HG02763 (cell line): ENCODE measurements at regions not wholly inside any gene's neighbourhood (a gene's known extent, or its start where the extent isn't known, plus 50 kb on each side); places are given as distances from the start of the nearest gene placed in this dataset.
"Not testable (repeated sequence)": the region's sequence is repeated elsewhere in the genome, so short reads cannot be mapped to it uniquely, and the experiment has no call there.

Experiments used
- ATAC-seq: cut with Tn5 transposase; IDR thresholded peaks from one replicate; pipeline ENCODE4 v1.9.1; 2021; ENCODE audit warnings: mild to moderate bottlenecking, moderate library complexity; ENCODE audit not compliant: unreplicated experiment

DNA sequence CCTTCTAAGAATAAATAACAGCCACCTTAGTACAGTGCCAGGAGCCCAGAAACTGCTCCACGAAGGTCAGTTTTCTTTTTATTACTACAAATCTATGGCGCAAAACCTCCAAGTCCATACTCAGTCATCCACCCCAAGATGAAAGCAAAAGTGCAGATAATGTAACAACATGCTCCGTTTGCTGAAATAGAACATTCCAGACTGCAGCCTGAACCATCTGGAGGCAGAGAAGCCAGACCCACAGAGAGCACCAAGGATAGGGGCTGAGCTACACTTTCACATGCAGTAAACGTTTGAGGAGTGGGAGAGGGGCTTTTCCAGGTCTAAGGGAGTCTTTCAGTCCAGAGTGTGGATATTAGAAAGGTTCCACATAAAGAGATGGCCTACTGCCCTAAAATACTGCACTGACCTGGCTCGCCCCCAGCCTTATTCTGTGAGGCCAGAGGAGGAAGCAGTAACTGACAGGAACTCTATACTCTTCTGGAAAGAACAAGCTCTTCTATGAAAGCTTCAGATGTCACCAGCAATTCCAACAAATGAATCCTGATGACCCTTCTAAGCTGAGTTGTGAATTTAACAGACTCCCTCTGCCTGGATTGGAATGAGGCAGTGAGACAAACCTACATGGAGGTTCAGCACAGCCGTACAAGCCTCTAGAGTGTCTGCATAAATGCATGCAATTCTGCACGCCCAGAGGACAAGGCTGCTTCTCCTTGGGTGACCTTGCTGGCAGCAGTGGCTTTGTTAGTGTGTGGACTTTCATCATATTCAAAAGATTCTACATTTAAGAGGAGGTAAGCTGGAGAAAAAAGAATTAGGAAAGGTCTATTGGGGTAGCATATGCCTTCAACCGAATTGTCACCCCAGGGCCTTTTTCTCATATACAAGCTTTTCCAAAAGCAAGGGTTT is 153.9 kb upstream of the EGLN3 start:
- ATAC-seq = no peak

DNA sequence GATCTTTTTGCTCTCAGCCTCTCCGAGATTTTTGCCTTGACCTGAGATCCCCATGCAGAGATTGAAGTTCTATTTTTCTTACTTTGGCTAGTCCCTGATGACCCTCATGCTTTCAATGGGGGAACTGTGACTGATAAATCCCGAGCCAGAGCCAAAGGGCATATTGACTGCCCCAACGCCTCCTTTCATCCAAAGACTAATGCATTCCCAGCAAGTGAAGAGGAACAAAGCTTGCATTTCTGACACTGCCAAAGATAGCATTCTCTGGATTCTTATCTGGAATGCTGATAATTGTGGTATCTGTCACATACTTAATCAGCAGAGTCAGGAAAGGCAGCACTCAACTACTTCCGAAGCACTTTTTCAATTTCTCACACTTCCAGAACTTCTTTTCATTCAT is 152.3 kb upstream of the EGLN3 start:
- no peak for ATAC-seq

- ATAC-seq = no peak
These were observed 148.8 kb upstream of the EGLN3 start for GRCh38 chr14:34099635-34100034.

GRCh38 chr14:34098985-34099349 is 148.1 kb upstream of the EGLN3 start:
- ATAC-seq = no peak

DNA sequence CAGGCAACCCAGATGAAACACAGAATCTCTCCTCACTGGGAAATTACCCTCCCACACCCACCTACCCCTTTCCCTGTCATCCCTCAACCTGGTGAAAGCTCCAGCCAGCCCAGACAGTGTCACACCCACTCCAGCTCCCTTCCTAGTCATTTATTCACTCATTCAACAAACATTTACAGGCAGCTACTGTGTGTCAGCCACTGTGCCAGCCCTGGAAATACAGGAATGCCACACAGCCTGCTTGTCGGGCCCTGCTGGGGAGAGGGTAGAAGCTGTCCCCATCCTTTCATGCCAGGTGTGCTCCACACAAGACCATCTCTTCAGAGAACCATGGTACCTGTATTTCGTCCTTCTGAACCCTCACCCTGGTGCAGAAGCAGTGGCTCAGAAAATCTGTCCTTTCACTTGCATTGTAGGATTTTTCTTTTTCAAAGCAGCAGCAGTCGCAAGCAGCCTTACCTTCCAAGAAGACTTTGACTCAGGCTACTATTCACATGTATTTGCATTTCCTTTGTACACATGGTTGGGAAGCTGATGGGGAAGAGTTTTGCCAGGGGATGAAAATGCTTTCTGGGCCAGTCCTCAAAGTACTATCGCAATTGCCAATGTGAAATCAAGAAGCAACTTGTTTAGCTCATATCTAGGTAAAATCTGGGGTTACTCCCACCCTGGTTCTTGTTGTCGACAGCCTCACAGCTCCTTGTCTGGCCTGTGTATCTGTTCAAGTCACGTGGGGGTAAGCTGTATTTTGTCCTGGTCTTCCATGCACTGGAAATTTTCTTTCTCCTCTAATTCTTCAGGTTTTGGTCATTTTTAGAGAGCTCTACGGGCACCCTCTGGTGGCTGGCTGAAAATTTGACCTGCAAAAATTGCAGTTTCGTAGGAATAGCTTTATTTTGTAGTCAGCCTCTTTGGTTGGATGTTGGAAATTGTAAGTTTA is 147.4 kb upstream of the EGLN3 start:
- no peak for ATAC-seq

DNA sequence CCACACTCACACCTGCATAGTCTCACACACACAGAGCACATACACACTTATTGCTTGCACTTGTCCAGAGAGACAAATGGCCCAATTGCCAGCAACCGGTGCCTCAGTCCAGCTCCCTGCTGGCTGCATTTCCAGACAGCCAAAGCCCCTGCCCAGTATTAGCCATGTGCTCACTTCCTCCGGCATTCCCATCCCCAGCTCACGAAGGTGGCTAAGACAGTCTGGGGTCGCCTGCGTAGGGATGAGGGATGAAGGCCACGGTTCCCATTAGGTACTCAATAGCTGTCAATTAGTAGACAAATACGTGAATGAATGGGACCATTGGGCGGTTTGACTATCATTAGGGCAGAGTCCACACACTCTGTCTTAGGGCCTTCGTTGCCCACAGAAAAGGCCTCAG is 146.8 kb upstream of the EGLN3 start:
- ATAC-seq = no peak

DNA sequence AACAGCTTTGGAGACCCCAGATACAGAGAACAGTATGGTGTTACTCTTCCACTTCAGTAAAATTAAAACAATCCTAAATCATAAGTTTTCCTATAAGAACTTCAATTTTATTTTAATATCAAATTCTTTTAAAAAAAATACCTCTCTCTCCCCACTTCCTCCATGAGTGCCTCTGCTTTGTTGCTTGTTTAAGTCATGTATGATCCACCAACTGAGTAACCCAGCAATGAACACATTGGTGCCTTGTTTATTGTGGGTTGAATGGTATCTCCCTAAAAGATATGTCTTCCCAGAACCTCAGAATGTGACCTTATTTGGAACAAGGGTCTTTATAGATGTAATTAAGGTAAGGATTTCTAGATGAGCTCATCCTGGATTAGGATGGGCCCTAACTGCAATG is 143.5 kb upstream of the EGLN3 start:
- no peak for ATAC-seq

DNA sequence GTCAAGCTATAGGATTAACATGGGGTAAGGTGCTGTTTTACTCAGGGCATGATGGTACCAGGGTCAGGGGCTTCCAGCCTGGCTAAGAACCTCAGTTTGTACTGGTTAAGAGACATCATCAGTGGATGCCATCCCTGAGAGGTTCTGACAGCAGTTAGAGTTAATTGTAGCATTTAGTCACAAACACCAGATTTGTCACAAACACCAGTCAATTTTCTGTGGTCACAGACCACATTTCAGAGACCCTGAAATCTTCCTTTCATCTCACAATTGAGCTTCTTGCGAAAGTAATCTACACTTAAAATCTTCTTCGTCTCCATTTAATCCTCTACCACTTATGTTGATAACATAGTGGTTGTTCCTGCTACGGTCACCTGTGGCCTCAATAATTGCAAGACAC is 143.0 kb upstream of the EGLN3 start:
- no peak for ATAC-seq

DNA sequence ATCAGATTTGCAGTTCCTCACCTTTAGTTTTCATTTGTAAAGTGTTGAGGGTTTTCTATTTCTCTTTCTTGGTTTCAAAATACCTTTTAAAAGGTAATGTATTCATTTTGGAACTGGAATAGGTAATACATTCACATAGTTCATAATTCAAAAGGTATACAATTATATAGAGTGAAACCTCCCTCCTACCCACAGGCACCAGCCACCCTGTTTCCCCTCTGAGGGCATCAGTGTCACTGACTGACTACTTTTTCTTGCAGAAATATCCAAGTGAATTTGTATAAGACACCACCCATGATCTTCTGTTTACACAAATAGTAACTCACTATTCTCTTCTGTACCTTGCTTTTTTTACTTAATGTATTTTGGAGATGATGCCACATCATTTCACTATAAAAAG is 139.6 kb upstream of the EGLN3 start:
- ATAC-seq = no peak

DNA sequence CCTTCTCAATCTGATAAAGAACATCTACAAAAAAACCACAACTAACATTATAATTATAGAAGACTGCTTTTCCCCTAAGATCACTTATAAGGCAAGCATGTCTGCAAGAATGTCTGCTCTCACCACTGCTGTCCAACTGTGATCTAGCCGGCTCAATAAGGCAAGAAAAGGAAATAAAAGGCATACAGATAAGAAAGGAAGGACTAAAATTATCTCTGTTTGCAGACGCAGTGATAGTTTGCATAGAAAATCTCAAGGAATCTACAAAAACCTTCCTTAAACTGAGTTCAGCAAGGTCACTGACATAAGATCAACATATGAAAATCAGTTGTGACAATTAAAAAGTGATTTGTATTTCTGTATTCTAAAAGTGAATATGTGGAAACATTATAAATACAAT is 138.0 kb upstream of the EGLN3 start:
- no peak for ATAC-seq

GRCh38 chr14:34087571-34087970 is 136.7 kb upstream of the EGLN3 start:
- ATAC-seq = no peak

DNA sequence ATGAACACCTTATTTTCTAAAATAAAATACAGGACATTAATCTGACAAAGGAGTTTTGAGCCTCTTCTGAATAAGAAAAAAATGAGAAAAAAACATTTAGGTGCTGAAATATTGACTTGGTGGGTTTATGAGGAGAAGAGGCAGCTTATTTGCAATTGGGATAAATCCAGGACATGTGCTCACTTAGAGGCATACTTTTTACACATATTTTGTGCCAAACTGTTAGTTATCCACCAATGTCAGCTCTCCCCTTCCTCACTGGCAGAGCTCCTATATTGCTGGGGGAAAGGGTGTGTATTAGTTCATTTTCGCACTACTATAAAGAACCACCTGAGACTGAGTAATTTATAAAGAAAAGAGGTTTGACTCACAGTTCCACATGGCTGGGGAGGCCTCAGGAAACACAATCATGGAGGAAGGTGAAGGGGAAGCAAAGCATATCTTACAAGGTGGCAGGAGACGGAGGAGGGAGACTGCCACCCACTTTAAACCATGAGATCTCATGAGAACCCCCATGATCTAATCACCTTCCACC is 135.4 kb upstream of the EGLN3 start:
- no peak for ATAC-seq

GRCh38 chr14:34085695-34086094 is 134.8 kb upstream of the EGLN3 start:
- no peak for ATAC-seq

DNA sequence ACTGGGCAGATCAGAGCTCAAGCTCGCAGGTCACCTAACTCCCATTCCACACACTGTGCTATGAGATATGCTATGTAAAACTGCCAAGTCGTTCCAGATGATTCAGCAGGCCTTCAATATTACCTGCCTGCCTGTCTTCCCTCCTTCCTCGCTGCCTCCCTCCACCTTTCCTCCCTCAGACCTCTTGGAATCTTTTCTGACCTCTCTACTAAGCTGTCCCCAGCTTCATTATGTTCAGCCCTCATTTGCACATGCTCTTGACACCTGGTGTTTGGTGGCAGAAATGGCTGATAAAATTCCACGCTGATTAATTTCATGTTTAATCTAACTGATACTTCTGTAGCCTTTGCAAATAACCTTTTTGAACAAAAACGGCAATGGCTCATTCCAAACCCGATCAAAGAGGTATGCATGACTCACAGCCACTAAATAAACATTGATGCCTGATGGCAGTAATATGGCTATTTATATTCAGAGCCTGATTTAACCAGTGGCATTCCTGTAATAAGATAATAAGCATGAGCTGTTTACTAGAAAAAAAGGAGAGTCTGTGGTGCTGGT is 130.8 kb upstream of the EGLN3 start:
- ATAC-seq = no peak

- no peak for ATAC-seq
These were observed 130.3 kb upstream of the EGLN3 start for GRCh38 chr14:34081101-34081575.

DNA sequence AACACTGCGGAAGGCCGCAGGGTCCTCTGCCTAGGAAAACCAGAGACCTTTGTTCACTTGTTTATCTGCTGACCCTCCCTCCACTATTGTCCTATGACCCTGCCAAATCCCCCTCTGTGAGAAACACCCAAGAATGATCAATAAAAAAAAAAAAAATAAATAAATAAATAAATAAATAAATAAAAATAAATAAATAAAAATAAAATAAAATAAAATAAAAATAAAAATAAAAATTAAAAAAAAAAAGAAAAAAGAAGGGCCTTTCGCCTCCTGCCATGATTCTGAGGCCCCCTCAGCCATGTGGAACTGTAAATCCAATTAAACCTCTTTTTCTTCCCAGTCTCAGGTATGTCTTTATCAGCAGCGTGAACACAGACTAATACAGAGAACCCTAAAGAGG is 128.8 kb upstream of the EGLN3 start:
- ATAC-seq = not testable (repeated sequence)

- ATAC-seq = no peak
These were observed 127.4 kb upstream of the EGLN3 start for GRCh38 chr14:34078117-34078743.

DNA sequence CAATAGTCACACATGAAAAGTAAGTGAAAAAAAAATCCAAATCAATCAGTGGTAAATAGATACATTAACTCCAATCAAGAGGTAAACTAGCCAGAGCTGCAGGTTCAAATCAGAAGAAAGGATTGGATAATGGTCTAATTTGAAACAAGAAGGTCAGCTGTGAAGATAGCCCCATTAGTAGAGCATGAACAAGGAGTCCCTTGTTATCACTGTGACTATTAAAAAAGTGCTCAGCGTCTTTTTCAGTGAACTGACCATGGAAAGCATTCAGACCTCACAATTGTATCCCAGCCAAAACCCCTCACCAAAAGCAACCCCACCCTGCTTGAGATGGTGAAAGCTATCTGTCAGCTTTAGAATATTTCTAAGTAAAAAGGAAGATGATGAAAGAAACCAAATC is 125.0 kb upstream of the EGLN3 start:
- ATAC-seq = no peak

DNA sequence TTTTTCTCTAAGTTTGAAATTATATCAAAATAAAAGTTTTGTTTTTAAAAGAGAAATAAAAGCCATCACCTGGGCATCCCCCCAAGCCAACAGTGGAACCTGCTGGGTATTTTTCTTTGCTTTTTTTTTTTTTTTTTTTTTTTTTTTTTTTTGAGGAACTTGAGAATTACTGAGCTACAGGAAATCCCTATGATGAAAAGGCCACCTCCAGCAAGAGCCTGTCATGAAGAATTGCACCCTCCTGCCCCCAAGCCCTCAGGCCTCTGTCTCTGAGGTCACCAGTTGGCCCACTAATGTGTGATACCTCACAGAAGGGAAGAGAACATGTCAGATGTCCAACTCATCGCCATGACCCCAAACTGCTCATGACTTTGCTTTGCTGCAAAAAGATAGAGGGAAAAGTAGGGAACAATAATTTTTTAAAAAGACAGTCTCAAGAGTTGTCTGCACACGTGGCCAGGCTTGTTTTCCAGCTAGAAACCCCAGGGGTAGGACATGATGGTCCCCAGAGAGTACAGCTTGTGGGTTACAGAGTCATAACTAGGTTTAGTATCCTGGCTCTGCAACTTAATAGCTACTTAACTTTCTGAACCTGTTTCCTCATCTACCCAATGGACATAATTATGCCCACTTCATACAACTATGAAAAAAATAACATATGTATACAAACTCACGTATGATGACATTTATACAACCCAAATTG is 124.3 kb upstream of the EGLN3 start:
- no peak for ATAC-seq

DNA sequence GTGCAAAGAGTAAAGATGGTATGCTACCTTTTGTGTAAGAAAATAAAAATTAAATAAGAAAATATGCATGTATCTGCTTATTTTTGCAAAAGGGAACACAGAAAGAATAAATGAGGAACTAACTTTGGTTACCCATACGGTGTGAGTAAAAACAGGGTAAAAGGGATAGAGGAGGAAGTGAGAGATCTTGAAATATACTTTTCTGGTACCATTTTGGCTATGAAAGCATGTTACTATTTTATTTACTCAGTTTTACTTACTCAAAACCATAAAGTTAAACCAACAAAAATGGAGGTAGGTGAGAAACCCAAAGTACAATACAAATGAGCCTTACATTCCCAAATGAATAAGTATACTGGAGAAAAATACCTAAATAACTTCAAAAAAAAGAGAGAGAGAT is 122.0 kb upstream of the EGLN3 start:
- no peak for ATAC-seq
